NCI-H2081 treated with DMSO at 0.1 percent for 48 hours (cell line): ENCODE measurements at regions not wholly inside any gene's neighbourhood (a gene's known extent, or its start where the extent isn't known, plus 50 kb on each side); places are given as distances from the start of the nearest gene placed in this dataset.
"Not testable (repeated sequence)": the region's sequence is repeated elsewhere in the genome, so short reads cannot be mapped to it uniquely, and the experiment has no call there.

Experiments used
- DNase-seq: peaks from one replicate; lab custom pipeline; 2025; lab: John Stamatoyannopoulos, UW

DNA sequence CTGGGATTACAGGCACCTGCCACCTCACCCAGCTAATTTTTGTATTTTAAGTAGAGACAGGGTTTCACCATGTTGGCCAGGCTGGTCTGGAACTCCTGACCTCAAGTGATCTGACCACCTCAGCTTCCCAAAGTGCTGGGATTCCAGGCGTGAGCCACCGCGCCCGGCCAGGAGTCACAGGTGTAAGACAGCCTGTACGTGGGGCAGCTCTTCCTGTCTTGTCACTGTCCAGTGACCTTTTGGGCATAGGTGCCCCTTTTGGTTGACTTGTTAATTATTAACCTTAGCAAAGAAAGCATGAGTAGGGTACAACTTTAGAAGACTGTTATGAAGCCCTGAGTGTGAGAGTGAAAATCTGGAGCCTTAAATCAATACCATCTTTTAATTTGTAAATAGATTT is 703.7 kb upstream of the SOX11 start:
- DNase-seq = not testable (repeated sequence)

DNA sequence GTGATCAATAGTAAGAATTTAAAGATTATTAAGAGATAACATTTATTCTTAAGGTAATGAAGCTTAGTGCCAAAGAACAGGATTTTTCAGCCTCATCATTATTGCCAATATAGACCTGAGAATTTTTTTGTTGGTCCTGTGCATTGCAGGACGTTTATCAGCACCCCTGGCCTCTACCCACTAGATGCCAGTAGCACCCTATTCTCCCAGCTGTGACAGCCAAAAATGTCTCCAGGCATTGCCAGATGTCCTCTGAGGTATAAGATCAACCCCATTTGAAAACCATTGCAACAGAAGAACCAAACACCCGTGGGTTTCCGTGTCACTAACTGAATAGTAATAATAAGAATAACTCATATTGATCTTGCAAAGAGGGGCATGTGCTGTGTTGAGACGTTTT is 700.0 kb upstream of the SOX11 start:
- no peak for DNase-seq

- no peak for DNase-seq
Observed at GRCh38 chr2:4995466-4995865, 696.7 kb upstream of the SOX11 start.

DNA sequence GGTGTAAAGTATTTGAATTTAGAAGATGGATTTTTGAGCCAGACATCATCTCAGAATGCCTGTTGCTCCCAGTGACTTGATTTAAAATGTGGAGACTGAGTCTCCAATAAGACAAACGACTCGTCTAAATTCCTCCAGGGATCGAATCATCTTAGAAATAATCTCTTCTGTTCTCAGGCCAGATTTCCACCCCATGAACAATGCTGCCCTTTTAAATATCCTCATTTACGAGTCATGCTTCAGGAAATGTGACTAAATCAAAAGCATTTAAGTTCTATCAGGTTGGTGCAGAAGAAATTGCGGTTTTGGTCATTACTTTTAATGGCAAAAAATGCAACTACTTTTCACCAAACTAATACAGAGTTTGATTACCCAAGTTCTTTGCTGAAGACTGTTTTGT is 684.6 kb upstream of the SOX11 start:
- no peak for DNase-seq

- no peak for DNase-seq
Observed at GRCh38 chr2:5019324-5019723, 672.9 kb upstream of the SOX11 start.

DNA sequence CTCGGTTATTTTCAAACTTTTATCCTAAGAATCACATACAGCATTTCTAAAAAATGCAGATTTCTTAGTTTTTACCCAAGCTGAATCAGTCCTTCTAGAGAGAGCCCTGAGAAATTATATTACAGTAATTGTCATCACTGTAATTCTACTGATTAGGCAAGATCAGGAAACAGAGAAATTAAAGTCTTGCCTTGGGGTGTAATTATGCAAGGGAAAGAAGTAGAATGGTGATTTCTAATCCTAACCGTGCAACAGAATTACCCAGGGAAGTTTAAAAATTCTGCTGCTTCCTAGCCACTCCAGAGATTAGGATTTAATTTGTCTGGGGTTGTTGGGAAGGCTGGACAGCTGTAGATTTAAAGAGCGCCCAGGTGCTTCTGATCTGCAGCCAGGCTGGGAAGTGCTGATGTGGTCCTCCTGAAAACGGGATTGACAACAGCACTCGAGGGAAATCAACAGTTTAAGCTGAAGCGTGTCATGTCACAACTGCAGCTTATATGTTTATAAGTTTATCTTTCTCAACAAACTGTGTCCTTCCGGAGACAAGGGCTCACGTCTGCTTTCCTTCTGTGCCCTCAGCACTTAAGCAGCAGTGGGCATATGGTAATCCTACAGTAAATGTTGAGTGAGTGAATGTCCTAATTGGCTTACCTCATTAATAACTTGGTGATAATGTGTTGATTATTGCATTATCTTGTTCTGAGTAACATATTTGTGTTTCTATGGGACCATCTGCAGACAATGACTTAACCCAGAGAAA is 671.9 kb upstream of the SOX11 start:
- no peak for DNase-seq

- DNase-seq = no peak
Observed at GRCh38 chr2:5021136-5021535, 671.0 kb upstream of the SOX11 start.

DNA sequence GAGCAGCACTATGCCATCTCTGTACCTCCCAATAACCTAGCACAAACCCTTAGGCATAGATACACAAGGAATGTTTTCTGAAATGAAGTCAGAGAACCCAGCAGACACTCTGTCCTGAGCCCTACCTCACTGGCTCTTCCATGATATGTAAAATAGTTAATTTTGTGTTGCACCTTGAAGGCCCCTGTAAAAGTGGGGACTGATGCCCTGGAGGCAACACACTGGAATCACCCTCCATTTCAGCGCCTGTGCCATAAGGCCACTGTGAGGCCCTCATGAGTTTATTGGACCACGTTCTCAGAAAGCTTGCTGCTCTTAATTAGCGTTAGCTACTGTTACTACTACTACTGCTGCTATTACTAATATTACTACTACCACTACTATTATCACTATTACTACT is 670.1 kb upstream of the SOX11 start:
- no peak for DNase-seq

DNA sequence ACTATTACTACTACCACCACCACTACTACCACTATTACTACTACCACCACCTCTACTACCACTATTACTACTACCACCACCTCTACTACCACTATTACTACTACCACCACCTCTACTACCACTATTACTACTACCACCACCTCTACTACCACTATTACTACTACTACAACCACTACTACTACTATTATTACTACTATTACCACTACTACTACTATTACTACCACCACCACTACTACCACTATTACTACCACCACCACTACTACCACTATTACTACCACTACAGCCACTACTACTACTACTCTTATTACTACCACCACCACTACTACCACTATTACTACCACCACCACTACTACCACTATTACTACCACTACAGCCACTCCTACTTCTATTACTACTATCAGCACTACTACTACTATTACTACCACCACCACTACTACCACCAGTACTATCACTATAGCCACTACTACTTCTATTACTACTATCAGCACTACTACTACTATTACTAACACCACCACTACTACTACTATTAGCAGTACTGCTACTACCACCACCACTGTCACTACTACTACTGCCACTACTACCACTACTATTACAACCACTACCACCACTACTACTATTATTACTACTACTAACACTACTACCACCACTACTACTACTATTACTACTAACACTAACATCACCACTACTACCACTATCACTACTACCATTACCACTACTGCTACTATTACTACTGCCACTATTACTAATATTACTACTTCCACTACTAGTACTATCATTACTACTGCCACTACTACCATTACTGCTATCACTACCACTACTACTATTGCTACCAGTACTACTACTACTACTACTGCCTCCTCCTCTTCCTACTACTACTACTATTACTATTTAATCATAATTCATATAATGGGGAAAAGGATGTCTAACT is 669.2 kb upstream of the SOX11 start:
- not testable (repeated sequence) for DNase-seq

DNA sequence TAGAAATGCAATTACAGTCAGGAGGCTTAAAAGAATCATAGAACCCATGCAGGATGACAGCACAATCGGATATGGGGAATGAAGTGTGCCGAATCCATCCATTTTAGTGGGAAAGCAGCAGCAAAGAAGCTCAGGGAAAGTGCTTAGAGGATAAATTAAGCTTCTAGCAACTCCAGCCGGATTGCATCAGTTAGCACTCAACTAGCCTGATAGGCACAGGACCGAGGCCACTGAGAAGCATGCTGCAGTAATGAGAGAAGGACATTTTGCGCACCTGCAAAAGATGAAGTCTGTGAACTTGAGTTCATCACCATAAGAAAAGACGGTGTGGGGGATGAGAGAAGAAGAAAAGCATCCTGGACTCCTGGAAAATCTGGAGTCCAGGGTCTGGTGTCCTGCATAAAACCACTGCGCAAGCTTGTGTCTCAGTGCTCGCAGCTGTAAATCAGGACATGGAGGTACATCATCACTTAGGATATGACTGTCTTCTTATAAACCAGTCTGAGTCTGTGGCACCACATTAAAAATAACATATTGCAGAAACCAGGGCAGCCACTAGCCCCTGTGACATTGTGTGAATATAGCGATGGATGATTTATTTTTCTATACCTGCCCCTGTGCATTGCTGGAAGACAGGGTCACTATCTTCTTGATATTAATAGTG is 665.5 kb upstream of the SOX11 start:
- DNase-seq = no peak

DNA sequence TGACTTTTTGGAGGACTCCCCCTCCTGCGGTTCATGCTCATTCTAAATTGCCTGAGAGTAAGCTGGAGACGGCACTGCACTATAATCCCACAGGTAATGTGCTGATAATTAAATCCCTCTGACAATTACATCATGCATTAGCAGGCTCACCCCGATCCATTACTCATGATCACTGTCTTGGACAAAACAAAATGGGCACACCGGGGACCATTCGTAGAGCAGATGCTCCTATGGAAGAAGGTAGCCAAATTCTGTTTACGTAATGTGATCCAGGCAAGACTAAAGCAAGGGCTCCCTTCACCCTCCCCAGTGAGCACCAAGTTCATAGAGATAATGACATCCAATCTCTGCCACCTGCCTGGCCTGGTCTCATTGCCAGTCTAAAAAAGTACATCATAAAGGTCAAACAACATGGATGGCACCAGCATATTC is 657.1 kb upstream of the SOX11 start:
- peak; percentile 48 for DNase-seq

- DNase-seq = no peak
Observed at GRCh38 chr2:5036256-5036655, 655.9 kb upstream of the SOX11 start.

- no peak for DNase-seq
Observed at GRCh38 chr2:5039241-5039975, 652.8 kb upstream of the SOX11 start.

DNA sequence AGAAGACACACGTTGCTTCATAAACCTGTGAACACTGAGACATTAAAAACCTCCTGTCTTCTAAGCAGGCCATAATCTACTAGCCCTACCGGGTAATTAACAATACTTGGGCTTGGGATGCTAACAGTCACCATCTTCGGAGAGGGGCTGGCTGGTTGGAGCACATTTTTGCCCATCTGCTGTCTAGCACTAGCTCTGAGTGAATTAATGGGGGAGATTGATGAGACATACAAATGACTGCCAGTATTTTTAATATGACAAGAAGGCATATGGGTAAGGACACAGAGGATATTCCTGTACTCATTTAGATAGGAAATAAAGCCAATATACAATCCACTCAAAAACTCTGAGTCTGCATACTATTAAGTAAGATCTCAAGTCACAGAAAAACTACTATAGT is 651.6 kb upstream of the SOX11 start:
- DNase-seq = no peak

- no peak for DNase-seq
Observed at GRCh38 chr2:5041501-5041900, 650.7 kb upstream of the SOX11 start.

- no peak for DNase-seq
Observed at GRCh38 chr2:5042666-5043440, 649.3 kb upstream of the SOX11 start.

DNA sequence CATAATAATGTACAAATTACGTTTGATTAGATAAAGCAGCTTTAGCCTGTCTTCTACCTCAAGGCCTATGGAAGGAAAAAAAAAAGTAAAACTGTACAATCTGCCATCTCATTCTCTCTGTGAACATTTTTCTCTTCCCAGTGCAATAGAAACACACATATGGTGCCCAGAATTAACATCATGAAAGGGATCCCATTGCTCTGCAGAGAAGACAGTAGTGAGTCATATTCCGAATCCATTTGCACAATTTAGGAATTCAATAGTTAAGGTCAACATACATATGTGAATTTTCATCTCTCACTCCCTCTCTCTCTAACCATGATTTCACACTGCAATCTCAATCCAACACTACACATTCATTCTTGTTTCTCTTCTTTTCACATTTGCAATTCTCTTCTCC is 640.9 kb upstream of the SOX11 start:
- DNase-seq = no peak

DNA sequence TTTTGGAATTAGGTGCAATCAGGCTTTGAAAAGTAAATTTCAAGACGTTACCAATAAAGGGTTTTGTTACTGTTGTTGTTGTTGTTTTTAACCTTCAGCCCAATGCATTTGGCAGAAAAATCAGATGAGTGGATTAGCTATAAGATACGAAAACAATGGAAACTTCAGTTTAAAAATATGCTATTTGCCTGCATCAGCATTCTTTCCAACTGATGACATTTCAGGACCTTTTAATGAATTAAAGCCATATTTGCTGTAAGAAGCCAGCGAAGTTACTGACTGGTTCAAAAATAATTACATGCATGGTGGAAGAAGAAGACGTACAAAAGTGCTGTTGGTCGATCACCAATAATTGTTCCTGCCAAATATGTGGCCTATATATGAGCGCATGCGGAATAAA is 639.3 kb upstream of the SOX11 start:
- DNase-seq = no peak

DNA sequence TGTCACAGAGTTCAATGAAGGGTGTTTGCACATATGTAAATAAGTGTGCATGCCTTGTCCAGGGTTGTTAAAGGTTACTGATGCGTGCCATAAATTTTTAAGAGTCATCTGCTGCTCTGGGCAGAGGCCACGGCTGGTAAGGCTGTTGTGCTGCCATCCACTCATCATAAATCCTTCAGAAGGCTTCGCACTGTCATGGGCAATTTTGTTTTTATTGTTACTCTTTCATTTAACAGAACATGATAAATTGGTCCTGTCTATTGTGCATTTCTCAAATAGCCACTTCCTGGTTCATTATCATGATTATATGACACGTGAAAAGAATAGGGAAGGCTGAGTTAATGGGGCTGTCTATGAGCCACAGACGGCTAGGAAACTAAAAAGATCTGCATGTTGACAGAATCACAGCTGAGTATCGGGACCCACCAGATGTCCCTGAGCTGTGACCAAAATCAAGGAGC is 634.3 kb upstream of the SOX11 start:
- peak; percentile 99 for DNase-seq

DNA sequence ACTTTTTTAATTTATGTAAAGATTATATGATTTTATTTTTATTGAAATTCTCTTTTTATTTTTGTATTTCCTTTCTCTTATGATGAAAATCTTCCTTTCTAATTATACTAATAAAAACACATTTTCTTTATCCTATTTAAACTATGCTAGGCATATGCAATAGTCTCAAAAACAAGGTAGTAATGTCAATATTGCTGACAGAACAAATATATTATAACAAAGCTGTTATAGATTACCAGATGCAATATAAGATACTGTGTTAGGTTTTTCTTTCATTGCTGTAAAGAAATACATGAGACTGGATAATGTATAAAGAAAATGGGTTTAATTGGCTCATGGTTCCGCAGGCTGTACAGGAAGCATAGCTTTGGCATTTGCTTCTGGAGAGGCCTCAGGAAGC is 631.2 kb upstream of the SOX11 start:
- DNase-seq = no peak

- no peak for DNase-seq
Observed at GRCh38 chr2:5064687-5065086, 627.5 kb upstream of the SOX11 start.
